CD14-positive monocyte (primary cell): ENCODE measurements at regions not wholly inside any gene's neighbourhood (a gene's known extent, or its start where the extent isn't known, plus 50 kb on each side); places are given as distances from the start of the nearest gene placed in this dataset.

Experiments
- DNase-seq, 3 donors: peaks; one replicate each; pipeline ENCODE4 v3.0.0-alpha.2; 2011 to 2022
- H2AFZ ChIP-seq: 2 replicates; pipeline ENCODE4 v1.6.0; 2012; ENCODE audit warnings: mild to moderate bottlenecking, low read depth, low read length, inconsistent platforms; ENCODE audit not compliant: insufficient read depth, poor library complexity, severe bottlenecking
- H3K27ac ChIP-seq, 2 donors: 1 replicate in 1 of 2; 2 replicates in 1 of 2; pipeline ENCODE4 v1.5.1; 2012 to 2013; ENCODE audit warnings: low read length in 2 of 2, control low read depth in 1 of 2, inconsistent platforms in 1 of 2, low read depth in 1 of 2, mild to moderate bottlenecking in 1 of 2
- H3K27me3 ChIP-seq, 2 donors: one replicate each; pipeline versions ENCODE4 v1.6.0 to v1.6.1; 2011 to 2013; ENCODE audit warnings: low read length in 2 of 2; ENCODE audit not compliant: control insufficient read depth in 2 of 2, insufficient read depth in 2 of 2
- H3K36me3 ChIP-seq, 2 donors: replicated peaks in 1 of 2; 1 replicate in 1 of 2; 2 replicates in 1 of 2; pipeline versions ENCODE4 v1.5.1 to v1.6.1; 2012 to 2013; ENCODE audit warnings: low read length in 2 of 2, control low read depth in 1 of 2, inconsistent platforms in 1 of 2, mild to moderate bottlenecking in 1 of 2; ENCODE audit not compliant: insufficient read depth in 2 of 2, control insufficient read depth in 1 of 2
- H3K4me1 ChIP-seq, 2 donors: 1 replicate in 1 of 2; 2 replicates in 1 of 2; pipeline versions ENCODE4 v1.5.1 to v1.6.1; 2012 to 2013; ENCODE audit warnings: low read length in 2 of 2, control low read depth in 1 of 2, inconsistent platforms in 1 of 2, mild to moderate bottlenecking in 1 of 2, moderate library complexity in 1 of 2; ENCODE audit not compliant: insufficient read depth in 2 of 2, control insufficient read depth in 1 of 2
- H3K4me2 ChIP-seq: replicated peaks from 2 replicates; pipeline ENCODE3; 2012; ENCODE audit warnings: low read length, moderate library complexity, mild to moderate bottlenecking; ENCODE audit not compliant: poor library complexity, severe bottlenecking; ENCODE audit errors: extremely low read depth
- H3K4me3 ChIP-seq, 3 experiments: fragments of 200-600 bp in 1 of 3; sonication (generic) in 1 of 3; replicated peaks in 1 of 3; 1 replicate in 2 of 3; 2 replicates in 1 of 3; pipeline ENCODE4 v1.5.1; 2011 to 2013; ENCODE audit warnings: low read length in 3 of 3, mild to moderate bottlenecking in 3 of 3, control low read depth in 2 of 3, low read depth in 2 of 3, inconsistent platforms in 1 of 3, moderate library complexity in 1 of 3
- H3K79me2 ChIP-seq: 2 replicates; pipeline ENCODE4 v1.6.0; 2012; ENCODE audit warnings: mild to moderate bottlenecking, control low read depth, inconsistent platforms, low read length, moderate library complexity; ENCODE audit not compliant: insufficient read depth
- H3K9ac ChIP-seq: 2 replicates; pipeline ENCODE4 v1.6.0; 2017; ENCODE audit warnings: low read length, mild to moderate bottlenecking; ENCODE audit not compliant: insufficient read depth, poor library complexity, severe bottlenecking
- H3K9me3 ChIP-seq, 2 donors: replicated peaks in 1 of 2; 1 replicate in 1 of 2; 2 replicates in 1 of 2; pipeline versions ENCODE4 v1.5.1 to v1.6.1; 2012 to 2013; ENCODE audit warnings: low read length in 2 of 2, control low read depth in 1 of 2; ENCODE audit not compliant: control insufficient read depth in 1 of 2, insufficient read depth in 1 of 2
- H4K20me1 ChIP-seq: 2 replicates; pipeline ENCODE4 v1.6.0; 2012; ENCODE audit warnings: mild to moderate bottlenecking, low read length, control low read depth, moderate library complexity; ENCODE audit not compliant: insufficient read depth
- H3K27ac Mint-ChIP-seq, 7 donors: one replicate each; pipeline ENCODE4 v1.8.0; 2020; ENCODE audit warnings: mild to moderate bottlenecking in 7 of 7, mixed read lengths in 7 of 7, moderate library complexity in 6 of 7, inconsistent platforms in 2 of 7
- H3K27me3 Mint-ChIP-seq, 3 donors: one replicate each; pipeline ENCODE4 v1.8.0; 2021 to 2022; ENCODE audit warnings: low read depth in 3 of 3, mild to moderate bottlenecking in 3 of 3, mixed read lengths in 3 of 3, moderate library complexity in 3 of 3, inconsistent platforms in 1 of 3
- H3K36me3 Mint-ChIP-seq, 2 donors: one replicate each; pipeline ENCODE4 v1.8.0; 2020; ENCODE audit warnings: mixed read lengths in 2 of 2, inconsistent platforms in 1 of 2, mild to moderate bottlenecking in 1 of 2
- H3K4me1 Mint-ChIP-seq: one replicate; pipeline ENCODE4 v1.8.0; 2020; ENCODE audit warnings: mild to moderate bottlenecking, mixed read lengths
- H3K4me3 Mint-ChIP-seq, 2 donors: one replicate each; pipeline ENCODE4 v1.8.0; 2020; ENCODE audit warnings: mild to moderate bottlenecking in 2 of 2, mixed read lengths in 2 of 2, moderate library complexity in 1 of 2
- H3K9me3 Mint-ChIP-seq, 7 donors: one replicate each; pipeline ENCODE4 v1.8.0; 2020 to 2022; ENCODE audit warnings: mixed read lengths in 7 of 7, mild to moderate bottlenecking in 6 of 7, moderate library complexity in 6 of 7, inconsistent platforms in 2 of 7
- CTCF ChIP-seq: fragments of 200-600 bp; IDR thresholded peaks from one replicate; pipeline ENCODE4 v1.8.0; 2022; ENCODE audit warnings: antibody characterized with exemption, mild to moderate bottlenecking
- WGBS: methylation state at CpG from one replicate; pipeline ENCODE4 v1.1.5; 2013; ENCODE audit warnings: missing lambda C conversion rate; ENCODE audit not compliant: insufficient coverage; 5-methylcytosine and 5-hydroxymethylcytosine counted together
- intact Hi-C, 2 donors: fragments of 100-400 bp; cut with micrococcal nuclease; formaldehyde crosslinking; loops; one replicate each; pipeline versions ENCODE4 v1.15.0 to v1.15.1; 2023

GRCh38 chr4:163273922-163274321 is 58.5 kb downstream of the NPY1R start:
- Histone ChIP-seq H3K4me3 (no peak overlapping the region), H3K27me3 (no peaks in the 10 kb centered on the region), H4K20me1 (no peaks in the 10 kb centered on the region), H3K27ac (no peak overlapping the region), H3K79me2 (no peaks in the 10 kb centered on the region), H3K36me3 (no peaks in the 10 kb centered on the region), H3K9ac (no peak overlapping the region), H2AFZ (no peak overlapping the region), H3K9me3 (no peaks in the 10 kb centered on the region), H3K4me1 (no peaks in the 10 kb centered on the region), H3K4me2 (no peak overlapping the region)
- Mint-ChIP-seq H3K4me1 (no peaks in the 10 kb centered on the region), H3K36me3 (no peaks in the 10 kb centered on the region), H3K4me3 (no peak overlapping the region), H3K9me3 (peaks cover 0 to 3% (median 0%) of the 10 kb centered on the region in 7 donors), H3K27me3 (peaks cover 0 to 4% (median 1%) of the 10 kb centered on the region in 3 donors), H3K27ac (no peak overlapping the region)
- no peak for TF ChIP-seq CTCF
- no peak for DNase-seq
- 100% methylated on average over 4 of the region's 7 CpGs for whole genome bisulfite sequencing
- intact Hi-C loops: no loop called here

GRCh38 chr4:163273203-163273602 is 59.2 kb downstream of the NPY1R start:
- intact Hi-C loops: no loop called here
- Mint-ChIP-seq H3K9me3 (peaks cover 0 to 3% (median 0%) of the 10 kb centered on the region in 7 donors), H3K27me3 (peaks cover 0 to 4% (median 1%) of the 10 kb centered on the region in 3 donors), H3K36me3 (no peaks in the 10 kb centered on the region), H3K4me3 (no peak overlapping the region), H3K27ac (no peak overlapping the region), H3K4me1 (no peaks in the 10 kb centered on the region)
- no CpG with 5 or more reads among the region's 1 CpG for WGBS
- Histone ChIP-seq H3K9ac (no peak overlapping the region), H2AFZ (no peak overlapping the region), H4K20me1 (no peaks in the 10 kb centered on the region), H3K27me3 (no peaks in the 10 kb centered on the region), H3K36me3 (no peaks in the 10 kb centered on the region), H3K27ac (no peak overlapping the region), H3K79me2 (no peaks in the 10 kb centered on the region), H3K9me3 (no peaks in the 10 kb centered on the region), H3K4me2 (no peak overlapping the region), H3K4me3 (no peak overlapping the region), H3K4me1 (no peaks in the 10 kb centered on the region)
- TF ChIP-seq CTCF: no peak
- DNase-seq: no peak
